Activated naive CD8-positive, alpha-beta T cell treated with anti-CD3 and anti-CD28 coated beads, Interleukin-2, amount 50 U/mL, for 24 hours (primary cell): ENCODE measurements at regions not wholly inside any gene's neighbourhood (a gene's known extent, or its start where the extent isn't known, plus 50 kb on each side); places are given as distances from the start of the nearest gene placed in this dataset.
A peak's percentile ranks its signal among the peaks of the same experiment; 100 is the strongest.

ENCODE experiments used
- ATAC-seq: fragments of 150-1000 bp; cut with Tn5 transposase; one replicate; pipeline ENCODE4 v1.10.0; 2021
- DNase-seq: peaks from one replicate; pipeline ENCODE4 v3.0.0; 2021
- H3K27ac Mint-ChIP-seq: one replicate; pipeline ENCODE4 v1.8.0; 2021; ENCODE audit warnings: mild to moderate bottlenecking, mixed read lengths
- H3K27me3 Mint-ChIP-seq: one replicate; pipeline ENCODE4 v1.8.0; 2021; ENCODE audit warnings: mixed read lengths
- H3K36me3 Mint-ChIP-seq: one replicate; pipeline ENCODE4 v1.8.0; 2021; ENCODE audit warnings: low read depth, mixed read lengths
- H3K4me1 Mint-ChIP-seq: one replicate; pipeline ENCODE4 v1.8.0; 2021; ENCODE audit warnings: mixed read lengths
- H3K4me3 Mint-ChIP-seq: one replicate; pipeline ENCODE4 v1.8.0; 2021; ENCODE audit warnings: mild to moderate bottlenecking, moderate library complexity, mixed read lengths
- H3K9me3 Mint-ChIP-seq: one replicate; pipeline ENCODE4 v1.8.0; 2021; ENCODE audit warnings: mixed read lengths

DNA sequence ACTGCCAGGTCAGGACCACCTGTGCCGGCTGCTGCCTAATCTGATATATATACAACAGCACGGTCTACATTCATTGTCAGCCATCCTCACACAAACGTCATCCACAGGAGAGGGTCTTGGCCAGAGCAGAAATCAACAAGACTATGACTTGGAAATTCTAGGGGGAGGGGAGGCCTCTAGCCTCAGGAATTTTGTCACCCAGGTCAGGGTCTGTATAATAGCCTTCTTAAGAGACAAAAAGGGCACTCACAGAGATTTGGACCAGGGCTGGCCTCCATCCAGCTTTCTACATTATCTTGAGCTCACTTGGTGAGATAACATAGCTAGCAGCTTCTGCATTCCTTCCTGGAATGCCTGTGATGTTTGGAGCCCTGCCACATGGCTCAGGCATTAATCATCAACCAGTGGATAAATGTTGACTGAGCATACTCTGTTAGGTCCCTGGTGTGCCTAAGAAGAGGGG lies 50.4 kb upstream of the CTIF start:
- DNase-seq (no peak), ATAC-seq (no peak)
- H3K27ac Mint-ChIP-seq: no peak overlapping the region
- no peaks in the 10 kb centered on the region for H3K36me3 Mint-ChIP-seq
- H3K9me3 Mint-ChIP-seq: no peaks in the 10 kb centered on the region
- no peak overlapping the region for H3K4me3 Mint-ChIP-seq
- H3K4me1 Mint-ChIP-seq: no peaks in the 10 kb centered on the region
- peaks cover 22% of the 10 kb centered on the region for H3K27me3 Mint-ChIP-seq

GRCh38 chr18:48486754-48487153 lies 52.1 kb upstream of the CTIF start:
- H3K27ac Mint-ChIP-seq: no peak overlapping the region
- H3K4me3 Mint-ChIP-seq: no peak overlapping the region
- DNase-seq (no peak), ATAC-seq (no peak)
- no peaks in the 10 kb centered on the region for H3K4me1 Mint-ChIP-seq
- peaks cover 19% of the 10 kb centered on the region for H3K27me3 Mint-ChIP-seq
- no peaks in the 10 kb centered on the region for H3K36me3 Mint-ChIP-seq
- no peaks in the 10 kb centered on the region for H3K9me3 Mint-ChIP-seq

- ATAC-seq (no peak), DNase-seq (no peak)
- Mint-ChIP-seq H3K9me3 (no peaks in the 10 kb centered on the region), H3K4me3 (no peak overlapping the region), H3K27me3 (peaks cover 15% of the 10 kb centered on the region), H3K4me1 (no peaks in the 10 kb centered on the region), H3K36me3 (no peaks in the 10 kb centered on the region), H3K27ac (no peak overlapping the region)
These were observed 52.9 kb upstream of the CTIF start for GRCh38 chr18:48485828-48486405.

- no peaks in the 10 kb centered on the region for H3K4me1 Mint-ChIP-seq
- no peak for ATAC-seq
- peaks cover 17% of the 10 kb centered on the region for H3K27me3 Mint-ChIP-seq
- H3K27ac Mint-ChIP-seq: no peak overlapping the region
- H3K9me3 Mint-ChIP-seq: no peaks in the 10 kb centered on the region
- H3K36me3 Mint-ChIP-seq: no peaks in the 10 kb centered on the region
- H3K4me3 Mint-ChIP-seq: no peak overlapping the region
- no peak for DNase-seq
These were observed 57.7 kb upstream of the CTIF start for GRCh38 chr18:48481092-48481491.

DNA sequence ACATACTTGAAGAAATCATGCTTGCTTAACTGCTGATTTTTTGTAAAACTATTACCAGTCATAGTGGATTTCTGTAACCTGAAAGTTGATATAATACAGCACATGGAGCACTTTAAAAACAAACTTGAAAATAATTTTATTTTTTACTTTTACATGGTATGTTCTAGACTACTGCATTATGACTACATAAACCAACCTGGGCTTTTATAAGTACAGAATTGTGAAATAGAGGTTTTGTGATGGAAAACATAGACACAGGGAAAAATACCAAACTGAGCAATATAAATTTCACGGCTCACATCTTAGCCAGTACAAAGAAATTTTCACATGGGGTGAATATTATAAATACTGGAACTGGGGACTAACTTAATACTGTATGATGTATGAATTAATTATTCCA lies 59.3 kb upstream of the CTIF start:
- Mint-ChIP-seq H3K36me3 (no peaks in the 10 kb centered on the region), H3K4me1 (no peaks in the 10 kb centered on the region), H3K9me3 (no peaks in the 10 kb centered on the region), H3K27me3 (peaks cover 16% of the 10 kb centered on the region), H3K4me3 (no peak overlapping the region), H3K27ac (no peak overlapping the region)
- DNase-seq (no peak), ATAC-seq (no peak)

DNA sequence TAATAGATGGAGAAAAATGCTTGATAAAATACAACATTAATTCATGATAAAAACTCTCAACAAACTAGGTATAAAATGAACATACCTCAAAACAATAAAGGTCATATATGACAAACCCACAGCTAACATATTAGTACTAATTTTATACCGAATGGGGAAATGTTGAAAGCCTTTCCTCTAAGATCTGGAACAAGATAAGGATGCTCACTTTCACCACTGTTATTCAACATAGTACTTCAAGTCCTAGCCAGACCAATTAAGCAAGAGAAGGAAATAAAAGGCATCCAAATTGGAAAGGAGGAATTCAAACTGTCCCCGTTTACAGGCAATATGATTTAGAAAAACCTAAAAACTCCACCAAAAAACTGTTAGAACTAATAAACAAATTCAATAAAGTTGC lies 61.5 kb upstream of the CTIF start:
- Mint-ChIP-seq H3K27me3 (peaks cover 27% of the 10 kb centered on the region), H3K4me1 (no peaks in the 10 kb centered on the region), H3K36me3 (no peaks in the 10 kb centered on the region), H3K9me3 (no peaks in the 10 kb centered on the region), H3K4me3 (no peak overlapping the region), H3K27ac (no peak overlapping the region)
- DNase-seq (no peak), ATAC-seq (no peak)

- Mint-ChIP-seq H3K4me1 (no peaks in the 10 kb centered on the region), H3K4me3 (no peak overlapping the region), H3K36me3 (no peaks in the 10 kb centered on the region), H3K27me3 (peaks cover 25% of the 10 kb centered on the region), H3K27ac (no peak overlapping the region), H3K9me3 (no peaks in the 10 kb centered on the region)
- ATAC-seq (no peak), DNase-seq (no peak)
These were observed 62.3 kb upstream of the CTIF start for GRCh38 chr18:48476550-48476917.

- Mint-ChIP-seq H3K9me3 (no peaks in the 10 kb centered on the region), H3K27ac (no peak overlapping the region), H3K4me3 (no peak overlapping the region), H3K36me3 (no peaks in the 10 kb centered on the region), H3K4me1 (no peaks in the 10 kb centered on the region), H3K27me3 (peaks cover 23% of the 10 kb centered on the region)
- no peak for DNase-seq
- ATAC-seq: peak; percentile 46
These were observed 62.9 kb upstream of the CTIF start for GRCh38 chr18:48475635-48476549.

DNA sequence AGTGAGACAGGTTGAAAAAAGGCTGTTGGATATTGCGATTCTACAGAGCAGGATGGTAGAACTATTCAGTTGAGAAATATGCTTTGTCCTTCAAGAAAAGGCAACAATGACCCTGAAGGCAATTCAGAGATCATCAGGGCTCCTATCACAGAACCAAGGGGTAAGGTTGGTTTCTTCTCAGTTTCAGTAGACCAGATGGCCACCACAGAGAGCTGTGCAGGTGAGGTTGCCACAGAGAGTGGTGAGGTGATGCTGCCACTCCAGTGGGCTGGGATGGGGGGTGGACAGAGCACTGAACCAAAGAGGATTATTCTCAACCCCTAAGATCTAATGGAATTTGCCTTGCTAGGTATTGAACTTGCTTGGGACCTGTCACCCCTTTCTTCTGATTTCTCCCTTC lies 64.6 kb upstream of the ZBTB7C start:
- no peaks in the 10 kb centered on the region for H3K4me1 Mint-ChIP-seq
- H3K36me3 Mint-ChIP-seq: no peaks in the 10 kb centered on the region
- peaks cover 16% of the 10 kb centered on the region for H3K27me3 Mint-ChIP-seq
- DNase-seq: no peak
- no peaks in the 10 kb centered on the region for H3K9me3 Mint-ChIP-seq
- ATAC-seq: no peak
- no peak overlapping the region for H3K27ac Mint-ChIP-seq
- H3K4me3 Mint-ChIP-seq: no peak overlapping the region

DNA sequence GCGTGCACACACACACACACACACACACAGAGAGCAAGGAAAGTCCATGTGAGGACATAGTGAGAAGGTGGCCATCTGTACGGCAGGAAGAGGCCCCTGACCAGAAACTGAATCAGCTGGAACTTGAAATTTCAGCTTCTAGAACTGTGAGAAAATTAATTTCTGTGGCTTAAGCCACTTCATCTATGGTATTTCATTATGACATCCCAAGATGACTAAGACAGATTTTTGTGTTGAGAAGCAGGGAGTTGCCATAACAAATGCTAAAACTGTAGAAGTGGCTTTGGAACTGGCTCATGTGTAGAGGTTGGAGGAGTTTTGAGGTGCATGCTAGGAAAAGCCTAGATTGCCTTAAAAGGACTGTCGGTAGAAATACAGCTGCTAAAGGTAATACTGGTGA lies 63.4 kb upstream of the ZBTB7C start:
- Mint-ChIP-seq H3K36me3 (no peaks in the 10 kb centered on the region), H3K4me1 (no peaks in the 10 kb centered on the region), H3K9me3 (no peaks in the 10 kb centered on the region), H3K27ac (no peak overlapping the region), H3K4me3 (no peak overlapping the region), H3K27me3 (peaks cover 20% of the 10 kb centered on the region)
- ATAC-seq (no peak), DNase-seq (no peak)

- Mint-ChIP-seq H3K4me3 (no peak overlapping the region), H3K9me3 (no peaks in the 10 kb centered on the region), H3K4me1 (no peaks in the 10 kb centered on the region), H3K27ac (no peak overlapping the region), H3K36me3 (no peaks in the 10 kb centered on the region), H3K27me3 (peaks cover 24% of the 10 kb centered on the region)
- DNase-seq (no peak), ATAC-seq (no peak)
These were observed 61.4 kb upstream of the ZBTB7C start for GRCh38 chr18:48470484-48471180.

- Mint-ChIP-seq H3K4me3 (no peak overlapping the region), H3K9me3 (no peaks in the 10 kb centered on the region), H3K36me3 (no peaks in the 10 kb centered on the region), H3K27ac (no peak overlapping the region), H3K27me3 (peaks cover 22% of the 10 kb centered on the region), H3K4me1 (no peaks in the 10 kb centered on the region)
- no peak for DNase-seq
- ATAC-seq: no peak
These were observed 59.0 kb upstream of the ZBTB7C start for GRCh38 chr18:48468151-48468550.

- ATAC-seq (no peak), DNase-seq (no peak)
- H3K36me3 Mint-ChIP-seq: no peaks in the 10 kb centered on the region
- peaks cover 21% of the 10 kb centered on the region for H3K27me3 Mint-ChIP-seq
- no peaks in the 10 kb centered on the region for H3K4me1 Mint-ChIP-seq
- H3K27ac Mint-ChIP-seq: no peak overlapping the region
- no peak overlapping the region for H3K4me3 Mint-ChIP-seq
- H3K9me3 Mint-ChIP-seq: no peaks in the 10 kb centered on the region
These were observed 58.0 kb upstream of the ZBTB7C start for GRCh38 chr18:48467231-48467630.

DNA sequence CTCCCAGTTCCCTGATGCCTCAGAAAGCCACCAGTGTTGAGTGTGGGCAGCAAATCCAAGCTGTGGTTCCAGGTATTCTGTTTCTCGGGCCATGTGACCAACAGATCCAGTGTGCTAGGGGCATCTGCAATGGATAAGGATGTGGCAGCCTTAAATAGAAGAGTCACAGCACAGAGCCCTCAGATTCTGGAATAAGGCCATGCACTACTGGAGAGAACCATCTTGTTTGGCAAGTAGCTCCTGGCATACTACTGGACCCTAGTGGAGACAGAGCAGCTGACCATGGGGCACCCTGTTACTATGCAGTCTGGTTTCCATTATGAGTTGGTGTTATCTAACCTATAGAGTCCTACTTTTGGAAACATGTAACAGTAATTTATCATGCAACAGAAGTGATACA lies 53.3 kb upstream of the ZBTB7C start:
- Mint-ChIP-seq H3K27ac (no peak overlapping the region), H3K4me3 (no peak overlapping the region), H3K36me3 (no peaks in the 10 kb centered on the region), H3K4me1 (no peaks in the 10 kb centered on the region), H3K27me3 (peaks cover 40% of the 10 kb centered on the region), H3K9me3 (no peaks in the 10 kb centered on the region)
- DNase-seq (no peak), ATAC-seq (no peak)
